Activated CD4-positive, alpha-beta T cell treated with anti-CD3 and anti-CD28 coated beads, Interleukin-2, Interleukin-4, amounts not matched to agents 100 ng/mL and 50 ng/mL, durations not matched to agents 16 hours and 8 hours (primary cell): ENCODE measurements at regions not wholly inside any gene's neighbourhood (a gene's known extent, or its start where the extent isn't known, plus 50 kb on each side); places are given as distances from the start of the nearest gene placed in this dataset.

Source experiments
- DNase-seq: peaks from one replicate; pipeline ENCODE4 v3.0.0-alpha.2; 2020; ENCODE audit warnings: low spot score

GRCh38 chr16:82405736-82406135 lies 221.0 kb upstream of the CDH13 start:
- no peak for DNase-seq

DNA sequence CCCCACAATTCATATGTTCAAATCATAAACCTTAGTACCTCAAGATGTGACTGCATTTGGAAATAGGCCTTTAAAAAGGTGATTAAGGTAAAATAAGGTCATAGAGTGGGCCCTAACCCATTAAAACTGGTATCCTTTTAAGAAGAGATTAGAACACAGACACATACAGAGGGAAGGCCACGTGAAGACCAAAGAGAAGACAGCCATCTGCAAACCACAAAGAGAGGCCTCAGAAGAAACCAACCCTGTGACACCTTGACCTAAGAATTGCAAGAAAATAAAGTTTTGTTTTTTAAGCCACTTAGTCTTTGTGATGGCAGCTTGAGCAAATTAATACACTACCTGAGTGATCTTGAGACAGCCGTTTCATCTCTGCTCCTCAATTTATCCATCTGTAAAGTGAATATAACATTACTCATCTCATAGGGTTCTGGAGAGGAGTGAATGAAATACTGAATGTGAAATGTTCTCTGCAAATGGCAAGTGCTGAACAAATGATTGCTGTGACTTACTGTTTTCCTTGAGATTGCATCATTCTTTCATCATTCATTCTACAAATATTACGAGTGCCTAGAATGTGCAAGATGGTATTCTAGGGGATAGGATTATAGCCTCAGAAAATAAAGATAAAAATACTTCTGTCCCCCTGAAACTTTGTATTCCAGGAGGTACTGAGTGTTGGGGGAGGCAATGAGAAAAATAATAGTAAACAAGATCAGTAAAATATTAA lies 222.0 kb upstream of the CDH13 start:
- no peak for DNase-seq

GRCh38 chr16:82402665-82403218 lies 224.0 kb upstream of the CDH13 start:
- DNase-seq = no peak

GRCh38 chr16:82400046-82400445 lies 226.7 kb upstream of the CDH13 start:
- DNase-seq = no peak

DNA sequence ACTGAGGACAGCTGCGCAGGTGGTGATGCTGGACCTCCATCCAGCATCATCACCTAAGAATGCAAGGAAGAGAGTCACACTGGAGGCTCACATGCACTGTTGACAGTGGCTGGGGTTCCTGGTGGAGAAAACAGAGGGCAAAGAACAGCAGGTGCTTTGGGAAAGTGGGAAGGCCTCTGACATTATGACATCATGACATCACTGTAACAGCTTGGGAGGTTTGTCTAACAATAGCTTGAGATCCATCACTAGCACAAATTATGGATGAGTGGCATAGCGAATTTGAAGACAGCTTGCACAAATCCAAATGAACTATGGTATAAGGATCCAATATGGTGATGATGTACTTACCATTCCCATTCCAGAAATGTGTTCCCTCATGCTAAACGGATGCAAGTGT lies 226.5 kb upstream of the MPHOSPH6 start:
- no peak for DNase-seq

DNA sequence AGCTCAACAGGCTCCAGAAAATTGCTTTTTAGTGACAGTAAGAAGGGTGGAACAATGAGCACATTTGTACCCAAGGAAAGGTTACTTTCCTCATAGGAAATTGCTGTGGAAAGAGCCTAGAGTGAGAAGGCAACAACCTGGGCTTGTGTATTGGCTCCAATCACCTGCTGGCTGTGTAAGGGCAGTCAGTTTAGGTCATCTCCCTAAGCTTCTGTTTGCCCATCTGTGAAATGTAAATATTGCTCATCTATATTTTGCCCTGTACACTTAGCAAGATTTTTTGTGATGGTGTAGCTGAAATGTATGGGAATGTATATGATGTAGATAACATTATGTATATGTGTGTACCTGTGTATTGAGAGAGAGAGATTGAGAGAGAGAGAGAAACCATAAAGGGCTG lies 225.2 kb upstream of the MPHOSPH6 start:
- no peak for DNase-seq

- DNase-seq = no peak
Observed at GRCh38 chr16:82391690-82392089, 221.7 kb upstream of the MPHOSPH6 start.

DNA sequence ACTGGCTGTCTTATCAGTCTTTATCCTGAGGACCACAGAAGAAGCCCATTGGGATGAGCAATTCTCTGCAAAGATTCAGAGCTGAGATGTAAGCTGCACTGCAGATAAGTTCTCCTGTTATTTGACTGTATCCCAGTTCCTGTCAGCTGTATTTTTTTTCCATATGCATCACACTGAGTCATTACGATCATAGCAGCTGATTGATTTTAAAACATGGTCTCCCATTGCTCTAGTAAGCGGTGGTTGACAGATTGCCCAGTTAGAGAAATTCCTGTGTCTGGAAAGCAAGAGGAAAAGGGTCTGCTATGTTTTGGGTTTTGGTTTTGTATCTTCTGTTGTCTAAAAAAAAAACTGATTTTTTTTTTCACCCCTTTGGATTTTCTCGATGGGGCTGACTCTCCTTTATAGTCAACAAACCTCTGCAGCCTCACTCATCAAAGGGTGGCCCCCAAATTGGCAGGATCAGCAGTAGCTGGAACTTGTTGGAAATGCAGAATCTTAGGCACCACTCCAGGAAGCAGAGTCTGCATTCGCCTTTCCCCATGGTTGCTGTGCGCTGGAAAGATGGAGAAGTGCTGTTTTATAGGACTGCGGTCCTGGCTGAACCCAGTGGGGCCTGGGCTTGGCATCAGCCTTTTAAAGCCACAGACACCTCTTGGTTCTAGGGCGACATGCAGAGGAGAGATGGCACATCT lies 220.1 kb upstream of the MPHOSPH6 start:
- DNase-seq = no peak

DNA sequence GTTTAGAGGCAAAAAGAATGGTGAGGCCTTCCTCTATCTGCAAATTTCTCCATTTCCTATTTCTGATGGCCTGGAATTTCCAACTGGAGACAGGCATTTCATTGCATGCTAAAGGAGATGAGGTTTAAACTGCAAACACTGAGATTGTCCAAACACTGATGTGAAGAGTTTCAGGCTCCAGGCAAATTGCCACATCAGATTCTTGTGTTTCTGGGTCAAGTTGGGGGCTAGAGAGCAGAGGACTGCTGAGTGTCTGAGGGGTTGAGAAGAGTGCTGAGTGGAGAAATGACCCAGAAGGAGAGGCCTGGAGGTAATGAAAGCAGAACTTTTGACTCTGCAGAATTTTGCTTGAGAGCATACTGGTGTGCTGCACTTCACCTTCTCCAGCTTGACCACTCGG lies 216.7 kb upstream of the MPHOSPH6 start:
- no peak for DNase-seq

GRCh38 chr16:82384949-82385348 lies 214.9 kb upstream of the MPHOSPH6 start:
- DNase-seq = no peak

GRCh38 chr16:82384017-82384416 lies 214.0 kb upstream of the MPHOSPH6 start:
- DNase-seq = no peak

- no peak for DNase-seq
Observed at GRCh38 chr16:82382521-82382920, 212.5 kb upstream of the MPHOSPH6 start.

GRCh38 chr16:82379551-82379950 lies 209.5 kb upstream of the MPHOSPH6 start:
- no peak for DNase-seq

GRCh38 chr16:82373976-82374375 lies 204.0 kb upstream of the MPHOSPH6 start:
- DNase-seq = no peak

DNA sequence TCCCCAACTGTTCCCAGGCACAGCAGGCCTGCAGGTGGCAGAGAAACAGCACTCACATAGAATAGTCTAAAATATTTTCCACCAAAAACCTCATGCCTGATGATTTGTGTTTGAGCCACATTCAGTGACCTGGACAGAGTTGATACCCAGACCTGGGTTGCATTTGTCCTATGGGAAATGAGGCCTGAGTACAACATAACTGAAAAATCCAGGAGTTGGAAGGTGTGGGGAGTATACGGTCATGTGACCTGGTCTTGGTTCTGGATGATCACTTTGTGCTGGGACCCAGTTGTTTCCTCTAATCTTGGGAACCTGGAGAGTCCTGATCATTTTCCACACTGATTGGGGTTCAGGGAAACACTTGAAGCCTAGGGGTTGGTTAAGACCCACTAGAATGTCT lies 200.3 kb upstream of the MPHOSPH6 start:
- DNase-seq = no peak

DNA sequence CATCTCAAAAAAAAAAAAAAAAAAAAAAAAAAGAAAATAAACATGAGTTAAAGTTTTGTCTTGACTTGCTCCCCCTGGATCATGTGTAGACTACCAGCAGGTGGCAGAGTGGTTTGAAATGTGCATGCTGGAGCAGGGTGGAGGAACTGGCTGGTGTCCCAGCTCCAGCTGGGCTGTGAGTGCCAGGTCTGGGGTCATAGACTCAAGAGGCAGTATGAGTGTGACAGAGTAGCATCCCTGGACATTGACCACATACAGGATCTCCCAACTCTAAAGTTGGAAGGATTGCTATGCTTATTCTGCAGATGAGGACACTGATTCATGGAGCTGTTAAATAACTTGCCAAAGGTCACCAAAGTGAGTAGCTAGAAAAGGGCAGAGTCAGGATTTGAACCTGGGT lies 198.0 kb upstream of the MPHOSPH6 start:
- no peak for DNase-seq

- no peak for DNase-seq
Observed at GRCh38 chr16:82366462-82366861, 196.4 kb upstream of the MPHOSPH6 start.

DNA sequence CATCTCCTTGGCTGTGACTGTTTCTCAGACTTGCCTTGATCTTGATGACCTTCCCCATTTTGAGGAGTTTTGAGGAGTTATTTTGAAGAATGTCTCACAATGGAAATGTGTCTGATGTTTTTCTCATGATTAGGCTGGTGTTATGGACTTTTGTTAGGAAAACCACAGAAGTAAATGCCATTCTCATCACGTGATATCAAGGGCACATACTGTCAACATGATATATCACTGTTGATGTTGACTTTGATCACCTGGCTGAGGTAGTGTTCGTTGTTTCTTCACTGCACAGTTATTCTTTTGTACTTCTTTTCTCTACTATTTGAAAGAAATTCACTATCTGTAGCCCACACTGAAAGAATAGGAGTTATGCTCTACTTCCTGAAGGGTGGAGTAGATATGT lies 194.7 kb upstream of the MPHOSPH6 start:
- no peak for DNase-seq

DNA sequence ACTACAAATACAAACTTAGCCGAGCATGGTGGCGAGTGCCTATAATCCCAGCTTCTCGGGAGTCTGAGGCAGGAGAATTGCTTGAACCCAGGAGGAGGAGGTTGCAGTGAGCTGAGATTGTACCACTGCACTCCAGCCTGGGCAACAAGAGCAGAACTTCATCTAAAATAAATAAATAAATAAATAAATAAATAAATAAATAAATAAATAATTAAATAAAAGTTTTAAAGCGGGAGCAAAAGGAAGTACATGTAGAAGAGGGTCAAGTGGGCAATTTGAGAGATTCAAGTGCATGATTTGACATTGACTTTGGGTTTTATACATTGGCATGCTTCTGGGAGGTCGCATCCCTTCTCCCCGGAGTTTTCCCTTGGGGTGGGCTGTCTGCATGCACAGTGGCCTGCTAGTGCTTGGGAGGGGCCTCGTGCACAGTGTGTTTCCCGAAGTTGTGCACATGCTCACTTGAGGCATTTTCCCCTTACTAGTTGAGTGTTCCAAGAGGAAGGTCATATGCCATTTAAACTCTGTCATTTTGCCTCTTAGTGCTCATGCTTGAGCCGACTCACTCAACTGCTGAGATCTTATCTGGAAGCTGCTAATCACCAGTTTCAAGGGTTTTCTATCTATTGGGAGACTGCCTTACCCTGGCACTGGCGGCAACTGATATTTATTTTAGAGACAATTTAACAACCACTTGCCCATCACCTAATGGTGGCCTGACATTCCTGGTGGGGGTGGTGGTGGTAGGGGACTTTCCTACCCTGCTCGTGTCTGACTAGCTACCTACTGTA lies 193.2 kb upstream of the MPHOSPH6 start:
- no peak for DNase-seq

GRCh38 chr16:82361885-82362284 lies 191.9 kb upstream of the MPHOSPH6 start:
- no peak for DNase-seq

GRCh38 chr16:82360024-82360783 lies 190.2 kb upstream of the MPHOSPH6 start:
- no peak for DNase-seq
